Memory B cell (primary cell): ENCODE measurements at regions not wholly inside any gene's neighbourhood (a gene's known extent, or its start where the extent isn't known, plus 50 kb on each side); places are given as distances from the start of the nearest gene placed in this dataset.

Experiments
- ATAC-seq: fragments of 150-1000 bp; cut with Tn5 transposase; 2 replicates; pipeline ENCODE4 v1.10.0; 2021; ENCODE audit warnings: low read depth, mild to moderate bottlenecking, moderate library complexity
- DNase-seq, 2 donors: peaks; one replicate each; pipeline ENCODE4 v3.0.0; 2022; ENCODE audit warnings: low spot score in 2 of 2
- H3K27ac Mint-ChIP-seq: one replicate; pipeline ENCODE4 v1.8.0; 2022; ENCODE audit warnings: mild to moderate bottlenecking, moderate library complexity, mixed read lengths
- H3K27me3 Mint-ChIP-seq: one replicate; pipeline ENCODE4 v1.8.0; 2022; ENCODE audit warnings: mixed read lengths
- H3K36me3 Mint-ChIP-seq: one replicate; pipeline ENCODE4 v1.8.0; 2022; ENCODE audit warnings: mild to moderate bottlenecking, mixed read lengths
- H3K4me1 Mint-ChIP-seq: one replicate; pipeline ENCODE4 v1.8.0; 2022; ENCODE audit warnings: mixed read lengths
- H3K4me3 Mint-ChIP-seq: one replicate; pipeline ENCODE4 v1.8.0; 2022; ENCODE audit warnings: mild to moderate bottlenecking, moderate library complexity, mixed read lengths
- H3K9me3 Mint-ChIP-seq: one replicate; pipeline ENCODE4 v1.8.0; 2022; ENCODE audit warnings: mixed read lengths

GRCh38 chr13:95352486-95352885 lies 51.2 kb upstream of the ABCC4 start:
- no peaks in the 10 kb centered on the region for H3K4me1 Mint-ChIP-seq
- no peak for ATAC-seq
- H3K36me3 Mint-ChIP-seq, result no peaks in the 10 kb centered on the region
- peaks cover 5% of the 10 kb centered on the region for H3K27me3 Mint-ChIP-seq
- no peak overlapping the region for H3K4me3 Mint-ChIP-seq
- DNase-seq, result no peak
- no peaks in the 10 kb centered on the region for H3K9me3 Mint-ChIP-seq
- no peak overlapping the region for H3K27ac Mint-ChIP-seq

DNA sequence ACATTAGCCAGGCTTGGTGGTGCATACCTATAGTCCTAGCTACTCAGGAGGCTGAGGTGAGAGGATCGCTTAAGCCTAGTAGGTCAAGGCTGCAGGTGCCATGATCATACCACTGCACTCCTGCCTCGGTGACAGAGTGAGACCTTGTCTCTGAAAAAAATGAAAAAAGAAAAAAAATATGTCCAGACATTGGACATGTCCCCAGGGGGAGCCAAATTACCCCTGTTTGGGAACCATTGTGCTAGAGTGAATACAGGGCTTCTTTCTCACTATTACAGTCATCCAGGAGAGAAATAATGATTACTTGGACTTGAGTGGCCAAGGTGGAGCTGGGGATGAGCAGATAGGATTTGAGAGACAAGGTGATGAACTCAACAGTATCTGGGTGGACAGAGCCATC lies 52.9 kb upstream of the ABCC4 start:
- Mint-ChIP-seq H3K4me1 (no peaks in the 10 kb centered on the region), H3K27me3 (peaks cover 2% of the 10 kb centered on the region), H3K36me3 (no peaks in the 10 kb centered on the region), H3K9me3 (no peaks in the 10 kb centered on the region), H3K4me3 (no peak overlapping the region), H3K27ac (no peak overlapping the region)
- DNase-seq, result no peak
- no peak for ATAC-seq

DNA sequence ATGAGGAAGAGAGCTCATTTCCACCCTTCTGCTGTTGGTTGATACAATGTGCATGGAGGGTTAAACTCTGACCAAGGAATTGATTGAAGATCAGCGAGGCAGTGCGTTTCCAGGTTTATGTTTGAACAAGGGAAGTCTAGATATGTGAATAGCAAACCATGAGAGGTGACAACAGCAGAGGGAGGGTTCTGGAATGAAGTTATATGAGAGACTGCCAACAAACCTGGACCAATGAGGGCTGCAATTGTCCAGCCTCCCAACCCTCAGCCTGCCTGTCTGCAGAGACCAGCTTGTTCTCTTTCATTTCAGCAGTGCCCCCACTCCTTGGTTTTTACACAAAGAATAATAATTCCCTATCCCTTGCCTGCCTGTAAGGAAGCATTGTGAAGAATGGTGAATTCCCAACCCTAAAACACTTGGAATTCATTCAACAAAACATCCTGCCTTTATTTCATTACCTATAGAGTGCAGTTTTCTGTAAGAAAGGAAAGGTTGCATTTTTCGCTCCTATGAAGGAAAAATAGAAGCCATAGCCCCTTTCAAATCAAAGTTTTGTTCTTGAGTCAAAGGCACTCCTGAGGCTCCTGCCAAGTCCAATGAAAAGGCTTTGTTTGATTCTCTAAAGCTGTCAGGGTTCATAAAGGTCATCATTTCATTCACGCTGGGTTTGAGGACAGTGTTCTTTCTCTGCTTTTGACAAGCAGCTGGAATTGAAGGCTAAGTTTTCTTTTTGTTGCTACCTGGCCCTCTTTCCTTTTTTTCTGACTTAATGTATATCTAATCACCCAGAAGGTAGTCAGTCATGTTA lies 53.6 kb upstream of the ABCC4 start:
- Mint-ChIP-seq H3K9me3 (no peaks in the 10 kb centered on the region), H3K4me1 (no peaks in the 10 kb centered on the region), H3K27me3 (no peaks in the 10 kb centered on the region), H3K27ac (no peak overlapping the region), H3K36me3 (no peaks in the 10 kb centered on the region), H3K4me3 (no peak overlapping the region)
- DNase-seq (no peak), ATAC-seq (no peak)

DNA sequence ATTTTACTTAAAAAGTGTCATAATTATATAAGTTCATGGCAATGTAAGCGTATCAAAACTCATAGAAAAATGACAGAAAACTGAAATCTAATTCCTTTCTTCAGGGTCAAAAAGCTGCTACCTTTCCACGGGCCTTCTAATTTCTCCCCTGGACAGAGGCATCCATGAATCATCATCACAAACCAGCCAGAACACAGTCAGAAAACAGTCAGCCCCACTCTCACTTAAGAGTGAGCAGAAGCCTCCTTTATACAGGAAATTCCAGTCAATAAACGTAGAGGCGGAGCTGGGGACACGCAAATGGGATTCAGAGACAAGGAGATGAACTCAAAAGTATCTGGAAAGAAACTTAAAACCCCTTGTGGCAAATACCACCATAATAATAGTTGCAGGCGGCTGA lies 54.2 kb upstream of the ABCC4 start:
- H3K36me3 Mint-ChIP-seq, result no peaks in the 10 kb centered on the region
- no peak overlapping the region for H3K4me3 Mint-ChIP-seq

GRCh38 chr13:95356916-95357315 lies 55.7 kb upstream of the ABCC4 start:
- DNase-seq (no peak), ATAC-seq (no peak)
- Mint-ChIP-seq H3K27me3 (peaks cover 6% of the 10 kb centered on the region), H3K4me3 (no peak overlapping the region), H3K9me3 (no peaks in the 10 kb centered on the region), H3K27ac (no peak overlapping the region), H3K4me1 (no peaks in the 10 kb centered on the region), H3K36me3 (no peaks in the 10 kb centered on the region)

More for the DNA sequence above, 54.2 kb upstream of the ABCC4 start:
- no peak for ATAC-seq
- no peak for DNase-seq
- no peak overlapping the region for H3K27ac Mint-ChIP-seq
- H3K4me1 Mint-ChIP-seq, result no peaks in the 10 kb centered on the region
- no peaks in the 10 kb centered on the region for H3K9me3 Mint-ChIP-seq
- H3K27me3 Mint-ChIP-seq, result peaks cover 2% of the 10 kb centered on the region

DNA sequence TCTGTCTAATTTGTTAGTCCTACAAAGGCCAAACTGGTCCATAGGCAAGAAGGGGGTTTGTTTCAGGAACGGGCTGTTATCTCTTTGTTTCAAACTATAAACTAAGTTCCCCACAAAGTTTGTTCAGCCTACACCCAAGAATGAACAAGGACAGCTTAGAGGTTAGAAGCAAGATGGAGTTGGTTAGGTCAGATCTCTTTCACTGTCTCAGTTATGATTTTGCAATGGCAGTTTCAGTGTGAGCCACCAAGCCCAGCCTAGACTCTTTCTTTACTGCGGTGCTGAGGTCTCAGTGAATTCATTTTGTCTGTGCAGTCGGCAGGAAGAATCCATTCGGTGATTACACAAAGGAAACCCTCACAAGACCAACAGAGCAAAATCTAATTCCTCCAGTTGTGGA lies 56.6 kb upstream of the ABCC4 start:
- DNase-seq (no peak), ATAC-seq (no peak)
- no peaks in the 10 kb centered on the region for H3K36me3 Mint-ChIP-seq
- H3K9me3 Mint-ChIP-seq, result no peaks in the 10 kb centered on the region
- H3K27ac Mint-ChIP-seq, result no peak overlapping the region
- peaks cover 10% of the 10 kb centered on the region for H3K27me3 Mint-ChIP-seq
- H3K4me3 Mint-ChIP-seq, result no peak overlapping the region
- no peaks in the 10 kb centered on the region for H3K4me1 Mint-ChIP-seq

DNA sequence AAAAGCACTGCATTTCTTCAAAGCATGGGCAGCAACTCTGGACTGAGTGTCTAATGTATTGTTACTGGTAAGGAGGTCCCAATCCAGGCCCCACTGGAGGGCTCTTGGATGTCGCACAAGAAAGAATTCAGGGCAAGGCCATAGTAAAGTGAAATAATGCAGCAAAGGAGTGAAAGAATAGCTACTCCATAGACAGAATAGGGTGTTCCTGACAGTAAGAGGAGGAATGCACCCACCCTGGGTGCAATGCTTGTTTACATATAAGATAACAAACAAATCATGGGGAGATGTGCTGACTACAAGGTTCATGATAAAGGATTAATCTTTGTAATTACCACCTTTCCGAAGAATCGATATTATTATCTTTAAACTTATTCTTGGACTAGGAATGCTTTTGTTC lies 58.8 kb upstream of the ABCC4 start:
- peaks cover 10% of the 10 kb centered on the region for H3K27me3 Mint-ChIP-seq
- ATAC-seq (no peak), DNase-seq (no peak)
- no peak overlapping the region for H3K4me3 Mint-ChIP-seq
- H3K36me3 Mint-ChIP-seq, result no peaks in the 10 kb centered on the region
- H3K4me1 Mint-ChIP-seq, result no peaks in the 10 kb centered on the region
- H3K9me3 Mint-ChIP-seq, result no peaks in the 10 kb centered on the region
- no peak overlapping the region for H3K27ac Mint-ChIP-seq

DNA sequence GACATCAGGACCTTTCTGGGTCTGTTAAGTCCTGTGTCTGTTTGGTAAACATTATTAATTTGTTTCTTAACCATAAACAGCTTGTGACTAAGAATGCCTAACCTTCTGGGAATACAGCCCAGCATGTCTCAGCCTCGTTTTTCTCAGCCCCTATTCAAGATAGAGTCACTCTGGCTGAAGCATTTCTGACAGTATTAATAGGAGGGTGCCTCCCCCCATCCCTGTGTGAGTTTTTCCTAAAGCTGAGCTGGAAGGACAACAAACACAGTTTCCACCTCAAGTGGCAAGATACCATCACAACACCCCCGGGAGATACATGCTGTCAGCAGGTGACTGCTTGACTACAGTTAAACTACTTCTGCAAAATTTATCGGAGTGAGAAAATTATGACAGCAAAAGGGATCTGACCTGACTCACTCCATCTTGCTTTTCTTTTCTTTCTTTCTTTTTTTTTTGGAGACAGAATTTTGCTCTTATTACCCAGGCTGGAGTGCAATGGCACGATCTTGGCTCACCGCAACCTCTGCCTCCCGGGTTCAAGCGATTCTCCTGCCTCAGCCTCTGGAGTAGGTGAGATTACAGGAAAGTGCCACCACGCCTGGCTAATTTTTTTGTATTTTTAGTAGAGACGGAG lies 59.3 kb upstream of the ABCC4 start:
- Mint-ChIP-seq H3K27ac (no peak overlapping the region), H3K36me3 (no peaks in the 10 kb centered on the region), H3K9me3 (no peaks in the 10 kb centered on the region), H3K4me1 (no peaks in the 10 kb centered on the region), H3K4me3 (no peak overlapping the region), H3K27me3 (peaks cover 10% of the 10 kb centered on the region)
- DNase-seq (no peak), ATAC-seq (no peak)

DNA sequence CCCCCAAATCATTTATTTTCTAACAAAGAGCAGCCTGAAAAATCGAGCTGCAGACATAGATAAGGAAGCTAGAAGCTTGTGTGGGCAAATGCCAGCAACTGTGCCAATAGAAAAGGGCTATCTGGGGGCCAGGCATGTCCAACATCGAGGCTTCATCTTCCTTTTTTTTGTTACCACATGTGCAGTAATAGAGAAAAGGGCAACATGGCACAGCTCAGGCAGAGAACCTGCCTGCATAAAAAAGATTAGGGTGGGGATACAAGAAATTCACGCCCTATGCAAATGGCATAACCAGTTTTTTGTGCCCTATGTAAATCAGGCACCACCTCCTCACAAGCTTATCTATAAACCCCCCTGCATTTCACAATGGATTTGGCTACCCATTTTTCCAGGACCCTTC lies 60.4 kb upstream of the ABCC4 start:
- Mint-ChIP-seq H3K4me3 (no peak overlapping the region), H3K27me3 (peaks cover 10% of the 10 kb centered on the region), H3K9me3 (no peaks in the 10 kb centered on the region), H3K27ac (no peak overlapping the region), H3K36me3 (no peaks in the 10 kb centered on the region), H3K4me1 (no peaks in the 10 kb centered on the region)
- ATAC-seq, result no peak
- DNase-seq, result no peak

DNA sequence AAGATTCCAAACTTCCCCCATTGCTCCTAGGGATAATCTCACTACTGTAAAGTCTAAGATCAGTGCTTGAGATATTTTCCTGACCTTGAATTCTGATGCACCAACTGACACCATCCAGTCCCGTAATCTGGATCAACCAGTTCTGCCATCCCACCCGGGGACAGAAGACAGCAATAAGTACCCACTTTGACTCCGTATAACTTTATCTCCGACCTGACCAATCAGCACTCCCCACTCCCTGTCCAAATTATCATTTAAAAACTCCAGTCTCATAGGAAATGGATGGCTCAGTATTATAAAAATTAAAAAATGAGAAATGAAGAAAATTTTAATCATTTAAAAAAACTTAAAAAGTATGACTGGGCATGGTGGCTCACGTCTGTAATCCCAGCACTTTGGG lies 61.4 kb upstream of the ABCC4 start:
- Mint-ChIP-seq H3K36me3 (no peaks in the 10 kb centered on the region), H3K9me3 (no peaks in the 10 kb centered on the region), H3K27ac (no peak overlapping the region), H3K27me3 (peaks cover 10% of the 10 kb centered on the region), H3K4me1 (no peaks in the 10 kb centered on the region), H3K4me3 (no peak overlapping the region)
- no peak for ATAC-seq
- no peak for DNase-seq

DNA sequence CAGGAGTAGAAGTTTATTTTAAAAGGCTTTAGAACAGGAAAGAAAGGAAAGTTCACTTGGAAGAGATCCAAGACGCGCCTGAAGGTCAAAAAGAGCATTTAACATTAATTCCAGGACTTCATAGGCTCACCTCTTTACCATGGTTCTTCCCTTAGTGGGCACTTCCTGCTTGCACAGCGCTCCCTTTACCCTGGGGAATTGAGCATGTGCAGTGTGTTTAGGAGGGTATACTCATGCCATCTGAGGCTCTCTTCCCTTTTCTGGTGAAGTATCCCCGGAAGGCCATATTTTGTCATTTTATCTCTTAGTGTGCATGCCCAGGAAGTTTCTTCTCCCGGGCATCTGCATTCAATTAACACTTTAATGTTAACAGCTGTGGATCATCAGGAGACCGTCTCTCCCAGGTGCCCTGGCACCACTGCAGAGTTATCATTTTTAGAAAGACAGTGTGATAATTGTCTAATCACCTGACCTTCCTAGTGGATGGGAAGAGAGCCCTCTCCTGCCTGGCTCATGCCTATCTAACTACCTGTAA lies 66.1 kb upstream of the ABCC4 start:
- Mint-ChIP-seq H3K4me3 (no peak overlapping the region), H3K9me3 (no peaks in the 10 kb centered on the region), H3K4me1 (no peaks in the 10 kb centered on the region), H3K36me3 (no peaks in the 10 kb centered on the region), H3K27ac (no peak overlapping the region), H3K27me3 (peaks cover 10% of the 10 kb centered on the region)
- no peak for DNase-seq
- no peak for ATAC-seq

- no peak overlapping the region for H3K4me3 Mint-ChIP-seq
- H3K9me3 Mint-ChIP-seq, result no peaks in the 10 kb centered on the region
- DNase-seq (no peak), ATAC-seq (no peak)
- peaks cover 7% of the 10 kb centered on the region for H3K27me3 Mint-ChIP-seq
- no peak overlapping the region for H3K27ac Mint-ChIP-seq
- no peaks in the 10 kb centered on the region for H3K4me1 Mint-ChIP-seq
- H3K36me3 Mint-ChIP-seq, result no peaks in the 10 kb centered on the region
Observed at GRCh38 chr13:95368998-95369397, 67.7 kb upstream of the ABCC4 start.

- Mint-ChIP-seq H3K4me3 (no peak overlapping the region), H3K4me1 (peaks cover 3% of the 10 kb centered on the region), H3K36me3 (no peaks in the 10 kb centered on the region), H3K9me3 (peaks cover 2% of the 10 kb centered on the region), H3K27me3 (peaks cover 7% of the 10 kb centered on the region), H3K27ac (no peak overlapping the region)
- DNase-seq (no peak), ATAC-seq (no peak)
Observed at GRCh38 chr13:95375706-95376105, 74.5 kb upstream of the ABCC4 start.

- Mint-ChIP-seq H3K27me3 (peaks cover 12% of the 10 kb centered on the region), H3K9me3 (peaks cover 2% of the 10 kb centered on the region), H3K36me3 (no peaks in the 10 kb centered on the region), H3K4me3 (no peak overlapping the region), H3K27ac (no peak overlapping the region), H3K4me1 (peaks cover 4% of the 10 kb centered on the region)
- ATAC-seq (no peak), DNase-seq (no peak)
Observed at GRCh38 chr13:95378603-95379002, 77.4 kb upstream of the ABCC4 start.
